DND-41 (cell line): ENCODE measurements at regions not wholly inside any gene's neighbourhood (a gene's known extent, or its start where the extent isn't known, plus 50 kb on each side); places are given as distances from the start of the nearest gene placed in this dataset.
"Not testable (repeated sequence)": the region's sequence is repeated elsewhere in the genome, so short reads cannot be mapped to it uniquely, and the experiment has no call there.

Experiments
- ATAC-seq: fragments of 200-7000 bp; cut with Tn5 transposase; 3 replicates; pipeline ENCODE4 v1.9.1; 2021; ENCODE audit warnings: low read depth; ENCODE audit not compliant: insufficient read depth
- DNase-seq: peaks from one replicate; pipeline ENCODE4 v3.0.0-alpha.2; 2020
- H2AFZ ChIP-seq: 2 replicates; pipeline ENCODE4 v1.6.0; 2012; ENCODE audit warnings: low read depth, low read length
- H3K27ac ChIP-seq: 2 replicates; pipeline ENCODE4 v1.5.1; 2012; ENCODE audit warnings: low read length, inconsistent platforms
- H3K27me3 ChIP-seq: fragments of 200-600 bp; sonication (generic); 2 replicates; pipeline ENCODE4 v1.6.0; 2012; ENCODE audit warnings: low read length, mild to moderate bottlenecking, inconsistent platforms; ENCODE audit not compliant: insufficient read depth, poor library complexity
- H3K36me3 ChIP-seq: 2 replicates; pipeline ENCODE4 v1.5.1; 2012; ENCODE audit warnings: low read length, inconsistent platforms; ENCODE audit not compliant: insufficient read depth
- H3K4me1 ChIP-seq: 2 replicates; pipeline ENCODE4 v1.5.1; 2012; ENCODE audit warnings: mild to moderate bottlenecking, low read length; ENCODE audit not compliant: insufficient read depth
- H3K4me2 ChIP-seq: 2 replicates; pipeline ENCODE4 v1.6.0; 2012; ENCODE audit warnings: mild to moderate bottlenecking, moderate library complexity, low read length, inconsistent platforms; ENCODE audit not compliant: insufficient read depth
- H3K4me3 ChIP-seq, 2 experiments: fragments of 200-600 bp in 1 of 2; shearing (Covaris generic) in 1 of 2; 2 replicates each; pipeline ENCODE4 v1.5.1; 2012 to 2016; ENCODE audit warnings: inconsistent platforms in 2 of 2, low read length in 2 of 2, mild to moderate bottlenecking in 2 of 2, low read depth in 1 of 2, moderate library complexity in 1 of 2
- H3K79me2 ChIP-seq: 2 replicates; pipeline ENCODE4 v1.6.0; 2012; ENCODE audit warnings: low read length, inconsistent platforms; ENCODE audit not compliant: insufficient read depth
- H3K9ac ChIP-seq: 2 replicates; pipeline ENCODE4 v1.6.0; 2012; ENCODE audit warnings: low read depth, mild to moderate bottlenecking, inconsistent platforms, low read length, moderate library complexity
- H3K9me3 ChIP-seq: 2 replicates; pipeline ENCODE4 v1.5.1; 2012; ENCODE audit warnings: low read length, moderate library complexity, mild to moderate bottlenecking, inconsistent platforms; ENCODE audit not compliant: insufficient read depth, severe bottlenecking
- H4K20me1 ChIP-seq: 2 replicates; pipeline ENCODE4 v1.6.0; 2012; ENCODE audit warnings: low read length; ENCODE audit not compliant: insufficient read depth
- EZH2 ChIP-seq: IDR thresholded peaks from 3 replicates; pipeline ENCODE4 v1.6.1; 2012; ENCODE audit warnings: borderline replicate concordance, low read depth, mild to moderate bottlenecking, moderate library complexity, low read length, inconsistent platforms; ENCODE audit not compliant: severe bottlenecking
- TF ChIP-seq, protein P1 (sequence below): IDR thresholded peaks from 2 replicates; pipeline ENCODE4 v1.5.1; 2012; ENCODE audit warnings: borderline replicate concordance, low read length, moderate library complexity, mild to moderate bottlenecking; ENCODE audit not compliant: poor library complexity, severe bottlenecking; ENCODE audit errors: extremely low read depth

GRCh38 chr3:15877813-15878212 is 80.0 kb upstream of the ANKRD28 start:
- H3K27ac ChIP-seq, result no peak overlapping the region
- TF ChIP-seq EZH2, result no peak
- TF ChIP-seq, protein P1, sequence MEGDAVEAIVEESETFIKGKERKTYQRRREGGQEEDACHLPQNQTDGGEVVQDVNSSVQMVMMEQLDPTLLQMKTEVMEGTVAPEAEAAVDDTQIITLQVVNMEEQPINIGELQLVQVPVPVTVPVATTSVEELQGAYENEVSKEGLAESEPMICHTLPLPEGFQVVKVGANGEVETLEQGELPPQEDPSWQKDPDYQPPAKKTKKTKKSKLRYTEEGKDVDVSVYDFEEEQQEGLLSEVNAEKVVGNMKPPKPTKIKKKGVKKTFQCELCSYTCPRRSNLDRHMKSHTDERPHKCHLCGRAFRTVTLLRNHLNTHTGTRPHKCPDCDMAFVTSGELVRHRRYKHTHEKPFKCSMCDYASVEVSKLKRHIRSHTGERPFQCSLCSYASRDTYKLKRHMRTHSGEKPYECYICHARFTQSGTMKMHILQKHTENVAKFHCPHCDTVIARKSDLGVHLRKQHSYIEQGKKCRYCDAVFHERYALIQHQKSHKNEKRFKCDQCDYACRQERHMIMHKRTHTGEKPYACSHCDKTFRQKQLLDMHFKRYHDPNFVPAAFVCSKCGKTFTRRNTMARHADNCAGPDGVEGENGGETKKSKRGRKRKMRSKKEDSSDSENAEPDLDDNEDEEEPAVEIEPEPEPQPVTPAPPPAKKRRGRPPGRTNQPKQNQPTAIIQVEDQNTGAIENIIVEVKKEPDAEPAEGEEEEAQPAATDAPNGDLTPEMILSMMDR, result no peak
- no peak overlapping the region for H3K4me2 ChIP-seq
- no peak overlapping the region for H2AFZ ChIP-seq
- no peak for ATAC-seq
- H3K36me3 ChIP-seq, result no peaks in the 10 kb centered on the region
- H3K79me2 ChIP-seq, result no peaks in the 10 kb centered on the region
- H3K4me3 ChIP-seq, result no peak overlapping the region
- H3K9ac ChIP-seq, result no peak overlapping the region
- H3K9me3 ChIP-seq, result no peaks in the 10 kb centered on the region
- H4K20me1 ChIP-seq, result no peaks in the 10 kb centered on the region
- no peaks in the 10 kb centered on the region for H3K27me3 ChIP-seq
- no peak for DNase-seq
- no peaks in the 10 kb centered on the region for H3K4me1 ChIP-seq

DNA sequence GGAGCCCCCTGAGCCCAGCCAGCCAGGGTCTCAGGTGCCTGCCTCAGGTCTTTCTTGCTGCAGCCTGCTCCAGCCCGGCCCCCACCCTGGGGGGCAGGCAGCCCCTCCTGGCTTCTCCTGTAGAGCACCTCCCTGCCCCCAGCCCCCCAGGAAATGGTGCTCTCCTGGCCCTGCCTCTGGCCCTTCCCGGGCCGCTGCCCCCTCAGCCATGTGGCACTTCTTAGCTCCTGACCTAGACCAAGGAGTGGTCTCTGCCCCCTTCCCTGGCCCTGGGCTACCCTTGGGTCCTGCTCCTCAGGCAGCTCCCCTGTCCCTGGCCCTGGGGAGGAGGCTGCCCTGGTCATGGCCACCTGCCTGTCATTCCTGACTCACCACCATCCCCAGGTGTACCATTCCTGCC is 82.0 kb upstream of the ANKRD28 start:
- not testable (repeated sequence) for ATAC-seq, DNase-seq

DNA sequence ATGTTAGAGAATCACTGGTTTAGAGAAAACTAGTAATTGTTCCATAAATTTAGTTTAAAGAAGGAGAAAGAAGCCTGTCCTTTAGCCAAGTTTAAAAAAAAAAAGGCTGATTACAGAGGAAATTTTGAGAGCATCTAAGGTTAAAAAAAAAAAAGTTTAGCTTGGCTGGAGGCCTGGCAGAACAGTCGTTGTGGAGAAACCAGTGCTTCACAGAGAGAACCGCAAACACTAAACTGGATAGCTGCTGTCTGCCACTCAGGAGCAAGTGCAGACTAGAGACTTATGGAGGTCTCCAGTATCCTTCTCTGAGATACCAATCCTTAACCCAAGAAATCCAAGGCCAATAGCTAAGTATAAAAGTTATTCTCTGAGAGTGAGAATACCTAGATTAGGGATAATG is 84.8 kb upstream of the ANKRD28 start:
- no peak overlapping the region for H3K4me3 ChIP-seq
- no peak overlapping the region for H2AFZ ChIP-seq
- H3K27me3 ChIP-seq, result no peaks in the 10 kb centered on the region
- DNase-seq, result no peak
- no peaks in the 10 kb centered on the region for H4K20me1 ChIP-seq
- H3K79me2 ChIP-seq, result no peaks in the 10 kb centered on the region
- H3K4me2 ChIP-seq, result no peak overlapping the region
- H3K4me1 ChIP-seq, result no peaks in the 10 kb centered on the region
- H3K9me3 ChIP-seq, result peaks cover 4% of the 10 kb centered on the region
- no peaks in the 10 kb centered on the region for H3K36me3 ChIP-seq
- H3K27ac ChIP-seq, result no peak overlapping the region
- ATAC-seq, result no peak
- TF ChIP-seq, protein P1, result no peak
- TF ChIP-seq EZH2, result no peak
- no peak overlapping the region for H3K9ac ChIP-seq

More for the DNA sequence above, 82.0 kb upstream of the ANKRD28 start:
- H3K4me3 ChIP-seq, H3K36me3 ChIP-seq, H3K27me3 ChIP-seq, H4K20me1 ChIP-seq, H3K4me1 ChIP-seq, H3K9me3 ChIP-seq, H3K27ac ChIP-seq, H3K9ac ChIP-seq, H2AFZ ChIP-seq, H3K4me2 ChIP-seq, H3K79me2 ChIP-seq: not testable (repeated sequence)

- no peak overlapping the region for H3K27ac ChIP-seq
- TF ChIP-seq, protein P1, result no peak
- TF ChIP-seq EZH2, result no peak
- no peak overlapping the region for H2AFZ ChIP-seq
- no peaks in the 10 kb centered on the region for H3K27me3 ChIP-seq
- H3K9ac ChIP-seq, result no peak overlapping the region
- ATAC-seq (no peak), DNase-seq (no peak)
- no peak overlapping the region for H3K4me2 ChIP-seq
- no peak overlapping the region for H3K4me3 ChIP-seq
- no peaks in the 10 kb centered on the region for H3K4me1 ChIP-seq
- H3K79me2 ChIP-seq, result no peaks in the 10 kb centered on the region
- H3K9me3 ChIP-seq, result peaks cover 4% of the 10 kb centered on the region
- H3K36me3 ChIP-seq, result no peaks in the 10 kb centered on the region
- H4K20me1 ChIP-seq, result no peaks in the 10 kb centered on the region
These were observed 86.4 kb upstream of the ANKRD28 start for GRCh38 chr3:15884132-15884531.
